HUES64 (cell line): ENCODE measurements at regions not wholly inside any gene's neighbourhood (a gene's known extent, or its start where the extent isn't known, plus 50 kb on each side); places are given as distances from the start of the nearest gene placed in this dataset.

Experiments
- H3K27ac ChIP-seq: 2 replicates; pipeline ENCODE4 v1.7.0; 2013; ENCODE audit warnings: low read depth, low read length, inconsistent platforms
- H3K27me3 ChIP-seq: 2 replicates; pipeline ENCODE4 v1.6.1; 2013; ENCODE audit warnings: mild to moderate bottlenecking, low read length; ENCODE audit not compliant: insufficient read depth
- H3K36me3 ChIP-seq: 2 replicates; pipeline ENCODE4 v1.6.1; 2013; ENCODE audit warnings: mild to moderate bottlenecking, low read length; ENCODE audit not compliant: insufficient read depth
- H3K4me1 ChIP-seq: 2 replicates; pipeline ENCODE4 v1.6.1; 2013; ENCODE audit warnings: mild to moderate bottlenecking, low read length, moderate library complexity; ENCODE audit not compliant: insufficient read depth
- H3K4me3 ChIP-seq: 2 replicates; pipeline ENCODE4 v1.5.1; 2013; ENCODE audit warnings: mild to moderate bottlenecking, low read length, moderate library complexity
- H3K9ac ChIP-seq: 2 replicates; pipeline ENCODE4 v1.6.1; 2013; ENCODE audit warnings: mild to moderate bottlenecking, low read depth, low read length
- H3K9me3 ChIP-seq: 2 replicates; pipeline ENCODE4 v1.6.1; 2013; ENCODE audit warnings: low read depth, low read length; ENCODE audit not compliant: insufficient read depth
- WGBS: fragments of 150-250, 120-280 bp; methylation state at CpG from one replicate; pipeline ENCODE4 v1.1.7; 2013; ENCODE audit warnings: missing lambda C conversion rate; 5-methylcytosine and 5-hydroxymethylcytosine counted together

GRCh38 chr9:107431461-107431860 lies 58.1 kb downstream of the KLF4 start:
- Histone ChIP-seq H3K27me3 (no peaks in the 10 kb centered on the region), H3K4me3 (no peak overlapping the region), H3K27ac (no peak overlapping the region), H3K9ac (no peak overlapping the region), H3K36me3 (no peaks in the 10 kb centered on the region), H3K9me3 (no peaks in the 10 kb centered on the region), H3K4me1 (no peaks in the 10 kb centered on the region; the same call in 1 of the 2 replicates)
- WGBS: 95% methylated on average over 4 of the region's 4 CpGs

DNA sequence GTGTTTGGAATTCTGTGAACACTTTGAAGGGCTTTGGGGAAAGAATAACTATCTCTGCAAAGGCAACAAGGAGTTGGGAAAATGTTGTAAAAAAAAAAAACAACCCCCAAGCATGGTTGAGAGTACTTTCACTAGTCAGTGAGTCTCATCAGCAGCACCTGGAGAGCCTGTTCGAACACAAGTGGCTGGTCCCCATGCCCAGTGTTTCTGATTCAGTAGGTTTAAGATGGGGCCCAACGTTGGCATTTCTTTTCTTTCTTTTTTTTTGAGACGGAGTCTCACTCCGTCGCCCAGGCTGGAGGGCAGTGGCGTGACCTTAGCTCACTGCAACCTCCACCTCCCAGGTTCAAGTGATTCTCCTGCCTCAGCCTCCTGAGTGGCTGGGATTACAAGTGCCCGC lies 59.5 kb downstream of the KLF4 start:
- Histone ChIP-seq H3K4me3 (no peak overlapping the region), H3K4me1 (0 out of 2 replicates have a peak, but pooled peaks cover under 1% of the 10 kb centered on the region), H3K36me3 (no peaks in the 10 kb centered on the region), H3K9ac (no peak overlapping the region), H3K9me3 (no peaks in the 10 kb centered on the region), H3K27me3 (peaks cover 10% of the 10 kb centered on the region; the same call in 1 of the 2 replicates), H3K27ac (no peak overlapping the region)
- 91% methylated on average over 7 of the region's 7 CpGs for WGBS

GRCh38 chr9:107426126-107426525 lies 63.4 kb downstream of the KLF4 start:
- WGBS: 90% methylated on average over 10 of the region's 10 CpGs
- no peaks in the 10 kb centered on the region for H3K36me3 ChIP-seq
- H3K27ac ChIP-seq: no peak overlapping the region
- H3K9me3 ChIP-seq: no peaks in the 10 kb centered on the region
- no peak overlapping the region for H3K4me3 ChIP-seq
- H3K4me1 ChIP-seq: 0 out of 2 replicates have a peak, but pooled peaks cover 4% of the 10 kb centered on the region
- H3K27me3 ChIP-seq: peaks cover 10% of the 10 kb centered on the region; the same call in 1 of the 2 replicates
- H3K9ac ChIP-seq: no peak overlapping the region

DNA sequence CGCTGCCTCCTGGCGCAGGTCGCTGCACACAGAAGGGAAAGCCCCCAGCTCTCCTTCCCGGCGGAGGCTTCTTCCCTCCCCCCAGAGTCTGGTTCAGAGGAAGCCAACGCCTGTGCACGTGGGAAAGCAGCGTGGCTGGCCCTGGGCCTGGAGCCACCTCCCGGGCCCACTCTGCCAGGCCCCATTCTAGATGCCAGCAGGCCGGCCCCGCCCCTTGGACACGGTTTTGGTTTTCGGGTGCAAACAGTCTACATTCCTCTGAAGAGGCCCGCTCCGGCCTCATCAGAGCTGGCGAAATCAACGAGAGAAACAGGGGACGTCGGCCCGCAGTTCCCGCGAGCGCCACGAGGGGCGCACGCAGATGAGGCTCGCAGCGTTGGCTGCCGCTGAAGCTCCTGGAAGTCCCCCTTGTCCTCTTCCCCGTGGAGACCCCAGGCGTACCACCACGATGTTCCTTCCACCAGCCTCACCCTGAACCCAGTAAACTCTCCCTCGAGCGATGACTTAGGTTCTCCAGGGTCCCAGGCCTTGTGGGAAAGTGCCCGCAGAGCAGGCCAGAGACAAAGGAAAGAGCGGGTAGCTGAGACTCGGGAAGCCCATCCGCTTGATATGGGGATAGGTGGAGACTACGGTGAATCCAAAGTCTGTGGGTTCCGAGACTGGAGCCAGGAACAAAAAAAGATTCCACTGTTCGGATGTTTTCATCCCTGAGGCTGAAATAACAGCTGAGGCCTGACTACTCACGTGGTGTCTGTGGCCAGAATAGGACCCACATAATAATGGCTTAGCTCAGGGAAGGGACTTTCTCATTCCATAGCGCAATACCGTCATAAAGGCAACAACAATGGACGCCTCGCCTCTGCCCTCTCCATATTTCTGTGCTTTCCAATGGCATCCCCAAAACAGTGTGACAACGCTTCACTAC lies 64.2 kb downstream of the KLF4 start:
- Histone ChIP-seq H3K27ac (no peak overlapping the region), H3K4me1 (0 out of 2 replicates have a peak, but pooled peaks cover 4% of the 10 kb centered on the region), H3K9ac (peak overlapping the region; percentile 52), H3K36me3 (no peaks in the 10 kb centered on the region), H3K9me3 (no peaks in the 10 kb centered on the region), H3K27me3 (peaks cover 10% of the 10 kb centered on the region; the same call in 1 of the 2 replicates), H3K4me3 (peak overlapping the region; percentile 25; the same call in 1 of the 2 replicates)
- WGBS: 34% methylated on average over 47 of the region's 47 CpGs

- Histone ChIP-seq H3K36me3 (no peaks in the 10 kb centered on the region), H3K27me3 (peaks cover 10% of the 10 kb centered on the region; the same call in 1 of the 2 replicates), H3K27ac (no peak overlapping the region), H3K9ac (no peak overlapping the region), H3K4me3 (no peak overlapping the region), H3K4me1 (0 out of 2 replicates have a peak, but pooled peaks cover 4% of the 10 kb centered on the region), H3K9me3 (no peaks in the 10 kb centered on the region)
- WGBS: 93% methylated on average over 6 of the region's 6 CpGs
Observed at GRCh38 chr9:107423540-107423939, 66.0 kb downstream of the KLF4 start.

GRCh38 chr9:107422189-107423185 lies 67.1 kb downstream of the KLF4 start:
- H3K9ac ChIP-seq: no peak overlapping the region
- H3K27ac ChIP-seq: no peak overlapping the region
- no peak overlapping the region for H3K4me3 ChIP-seq
- H3K9me3 ChIP-seq: no peaks in the 10 kb centered on the region
- peaks cover 10% of the 10 kb centered on the region; the same call in 1 of the 2 replicates for H3K27me3 ChIP-seq
- H3K36me3 ChIP-seq: no peaks in the 10 kb centered on the region
- 26% methylated on average over 8 of the region's 9 CpGs for WGBS
- 0 out of 2 replicates have a peak, but pooled peaks cover 4% of the 10 kb centered on the region for H3K4me1 ChIP-seq

DNA sequence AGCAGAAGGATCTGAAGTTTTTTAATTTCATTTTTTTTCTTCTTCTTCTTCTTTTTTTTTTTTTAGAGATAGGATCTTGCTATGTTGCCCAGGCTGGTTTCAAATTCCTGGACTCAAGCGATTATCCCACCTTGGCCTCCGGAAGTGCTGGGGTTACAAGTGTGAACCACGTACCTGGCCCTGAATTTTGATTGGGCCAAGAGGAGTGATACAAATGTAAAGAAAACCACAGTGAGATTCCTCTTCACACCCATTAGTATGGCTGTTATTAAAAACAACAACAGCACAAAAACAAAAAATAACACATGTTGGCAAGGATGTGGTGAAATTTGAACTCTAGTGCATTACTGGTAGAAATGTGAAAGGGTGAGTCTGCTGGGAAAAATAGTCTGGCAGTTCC lies 79.1 kb downstream of the KLF4 start:
- Histone ChIP-seq H3K9ac (no peak overlapping the region), H3K4me3 (no peak overlapping the region), H3K27ac (no peak overlapping the region), H3K36me3 (no peaks in the 10 kb centered on the region), H3K4me1 (no peaks in the 10 kb centered on the region), H3K27me3 (no peaks in the 10 kb centered on the region), H3K9me3 (no peaks in the 10 kb centered on the region)
- WGBS: 100% methylated on average over 3 of the region's 3 CpGs

- Histone ChIP-seq H3K27me3 (no peaks in the 10 kb centered on the region), H3K4me1 (no peaks in the 10 kb centered on the region), H3K36me3 (no peaks in the 10 kb centered on the region), H3K27ac (no peak overlapping the region), H3K4me3 (no peak overlapping the region), H3K9ac (no peak overlapping the region), H3K9me3 (no peaks in the 10 kb centered on the region)
- WGBS: 91% methylated on average over 12 of the region's 13 CpGs
Observed at GRCh38 chr9:107409581-107410389, 79.8 kb downstream of the KLF4 start.

DNA sequence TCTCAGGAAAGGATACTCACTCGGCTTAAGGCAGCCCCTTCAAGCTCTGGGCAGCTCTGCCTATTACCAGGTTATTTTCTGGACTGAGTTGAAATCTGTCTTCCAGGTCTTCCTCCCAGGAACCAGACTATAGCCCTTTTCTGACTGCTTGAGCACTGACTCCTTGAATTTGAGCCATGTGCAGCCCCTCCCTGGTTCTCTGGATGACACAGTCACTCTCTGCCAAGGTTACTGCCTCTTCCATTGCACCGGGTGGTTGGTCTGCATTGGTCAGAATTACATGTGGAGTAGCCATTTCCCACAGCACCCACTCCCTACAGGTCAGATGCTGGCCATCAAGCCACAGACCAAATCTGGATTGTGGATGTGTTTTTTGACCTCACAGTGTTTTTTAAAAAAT lies 81.9 kb downstream of the KLF4 start:
- H3K27ac ChIP-seq: no peak overlapping the region
- no peak overlapping the region for H3K9ac ChIP-seq
- 93% methylated on average over 2 of the region's 2 CpGs for WGBS
- no peak overlapping the region for H3K4me3 ChIP-seq
- no peaks in the 10 kb centered on the region for H3K9me3 ChIP-seq
- no peaks in the 10 kb centered on the region for H3K4me1 ChIP-seq
- H3K27me3 ChIP-seq: no peaks in the 10 kb centered on the region
- no peaks in the 10 kb centered on the region for H3K36me3 ChIP-seq

DNA sequence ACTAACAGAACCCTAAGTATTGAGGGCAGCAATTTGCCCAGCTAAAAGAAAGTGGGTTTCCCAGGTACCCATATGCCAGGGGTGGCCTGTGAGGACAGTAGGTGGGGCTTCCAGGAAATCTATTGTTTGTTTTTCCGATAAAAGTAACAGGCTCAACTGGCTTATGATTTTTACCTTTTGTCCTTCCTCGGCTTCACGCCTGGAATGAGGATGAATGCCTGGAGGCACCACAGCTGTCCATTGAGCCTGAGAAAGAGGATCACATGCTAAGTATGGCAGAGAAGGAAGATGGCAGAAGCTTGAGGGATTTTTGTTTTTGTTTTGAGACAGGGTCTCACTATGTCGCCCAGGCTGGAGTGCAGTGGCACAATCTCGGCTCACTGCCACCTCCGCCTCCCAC lies 84.1 kb downstream of the KLF4 start:
- Histone ChIP-seq H3K36me3 (no peaks in the 10 kb centered on the region), H3K27me3 (no peaks in the 10 kb centered on the region), H3K4me3 (no peak overlapping the region), H3K9me3 (no peaks in the 10 kb centered on the region), H3K4me1 (no peaks in the 10 kb centered on the region), H3K27ac (no peak overlapping the region), H3K9ac (no peak overlapping the region)
- 96% methylated on average over 6 of the region's 6 CpGs for WGBS
